GM18868 (cell line): ENCODE measurements at regions not wholly inside any gene's neighbourhood (a gene's known extent, or its start where the extent isn't known, plus 50 kb on each side); places are given as distances from the start of the nearest gene placed in this dataset.

Source experiments
- ATAC-seq: cut with Tn5 transposase; IDR thresholded peaks from one replicate; pipeline ENCODE4 v1.9.1; 2021; ENCODE audit warnings: mild to moderate bottlenecking, moderate library complexity; ENCODE audit not compliant: unreplicated experiment

- ATAC-seq = no peak
These were observed 1291.3 kb downstream of the FSTL5 start for GRCh38 chr4:160872491-160872890.

- ATAC-seq = no peak
These were observed 1286.6 kb downstream of the FSTL5 start for GRCh38 chr4:160877087-160877790.

- ATAC-seq = no peak
These were observed 1283.6 kb downstream of the FSTL5 start for GRCh38 chr4:160880180-160880579.

GRCh38 chr4:160887668-160888067 is 1276.1 kb downstream of the FSTL5 start:
- no peak for ATAC-seq

GRCh38 chr4:160894128-160894527 is 1269.7 kb downstream of the FSTL5 start:
- no peak for ATAC-seq

- no peak for ATAC-seq
These were observed 1269.0 kb downstream of the FSTL5 start for GRCh38 chr4:160894809-160895208.

- no peak for ATAC-seq
These were observed 1236.5 kb downstream of the FSTL5 start for GRCh38 chr4:160927311-160927710.

- ATAC-seq = no peak
These were observed 1235.3 kb downstream of the FSTL5 start for GRCh38 chr4:160928482-160928881.

GRCh38 chr4:160947653-160948052 is 1216.1 kb downstream of the FSTL5 start:
- ATAC-seq = no peak

GRCh38 chr4:160956875-160957274 is 1206.9 kb downstream of the FSTL5 start:
- ATAC-seq = no peak

GRCh38 chr4:160969925-160970324 is 1193.9 kb downstream of the FSTL5 start:
- no peak for ATAC-seq

GRCh38 chr4:160980091-160980490 is 1183.7 kb downstream of the FSTL5 start:
- no peak for ATAC-seq

- ATAC-seq = no peak
These were observed 1182.7 kb downstream of the FSTL5 start for GRCh38 chr4:160981083-160981482.

- no peak for ATAC-seq
These were observed 1180.8 kb downstream of the FSTL5 start for GRCh38 chr4:160983035-160983434.

- ATAC-seq = no peak
These were observed 1161.4 kb downstream of the FSTL5 start for GRCh38 chr4:161002386-161002785.

GRCh38 chr4:161003418-161004057 is 1160.3 kb downstream of the FSTL5 start:
- ATAC-seq = no peak

GRCh38 chr4:161005746-161006145 is 1158.1 kb downstream of the FSTL5 start:
- ATAC-seq = no peak

GRCh38 chr4:161008527-161008926 is 1155.3 kb downstream of the FSTL5 start:
- ATAC-seq = no peak

GRCh38 chr4:161010227-161010626 is 1153.6 kb downstream of the FSTL5 start:
- ATAC-seq = no peak
